ENCODE measurements at regions not wholly inside any gene's neighbourhood (a gene's known extent, or its start where the extent isn't known, plus 50 kb on each side); places are given as distances from the start of the nearest gene placed in this dataset.

- no peak for ATAC-seq
- CTCF ChIA-PET: no interaction called here
- intact Hi-C loops (cut with DNase I, micrococcal nuclease): loop anchor here in 1 of 2 experiments (10.0 kb wide), 2 partner anchors 76 to 716 kb away; no protein-coding TSS in a partner anchor
- POLR2A ChIA-PET: no interaction called here
- Mint-ChIP-seq H3K27ac (no peak overlapping the region), H3K27me3 (no peaks in the 10 kb centered on the region), H3K4me3 (no peak overlapping the region), H3K36me3 (ENCODE audit: low read depth) (no peaks in the 10 kb centered on the region), H3K4me1 (peaks cover 2% of the 10 kb centered on the region), H3K9me3 (ENCODE audit: low read depth) (peaks cover 2% of the 10 kb centered on the region)
- no peak for DNase-seq
Observed at GRCh38 chr18:28768791-28769768, 592.1 kb upstream of the CDH2 start.

GRCh38 chr18:28767727-28768211, 590.8 kb upstream of the CDH2 start:
- intact Hi-C loops (cut with DNase I, micrococcal nuclease): loop anchor here in 1 of 2 experiments (10.0 kb wide), 2 partner anchors 77 to 717 kb away; no protein-coding TSS in a partner anchor
- POLR2A ChIA-PET: no interaction called here
- Mint-ChIP-seq H3K4me1 (peaks cover 2% of the 10 kb centered on the region), H3K9me3 (ENCODE audit: low read depth) (peaks cover 2% of the 10 kb centered on the region), H3K27me3 (no peaks in the 10 kb centered on the region), H3K27ac (no peak overlapping the region), H3K4me3 (no peak overlapping the region), H3K36me3 (ENCODE audit: low read depth) (no peaks in the 10 kb centered on the region)
- CTCF ChIA-PET: no interaction called here
- DNase-seq (no peak), ATAC-seq (no peak)

DNA sequence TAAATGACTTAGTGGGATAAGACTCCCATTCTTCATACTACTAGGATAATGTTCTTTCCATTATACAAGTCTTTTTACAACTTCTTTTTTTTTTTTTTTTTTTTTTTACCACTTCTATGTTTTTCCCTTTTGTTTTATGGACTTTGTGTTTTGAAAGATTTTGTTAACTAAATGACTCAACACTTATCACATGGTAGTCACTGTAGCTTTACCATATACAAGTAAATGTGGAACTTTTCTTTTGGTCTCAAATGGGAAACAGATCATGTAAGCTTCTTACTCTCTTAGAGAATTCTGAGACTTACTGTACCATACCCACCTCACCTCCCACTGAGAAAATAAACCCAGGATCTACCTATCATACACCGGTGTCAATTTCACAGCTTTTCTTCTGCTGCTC, 590.3 kb upstream of the CDH2 start:
- peaks cover 2% of the 10 kb centered on the region for H3K4me1 Mint-ChIP-seq
- H3K27ac Mint-ChIP-seq: no peak overlapping the region
- H3K9me3 Mint-ChIP-seq (ENCODE audit: low read depth): peaks cover 2% of the 10 kb centered on the region
- H3K36me3 Mint-ChIP-seq (ENCODE audit: low read depth): no peaks in the 10 kb centered on the region
- ATAC-seq (no peak), DNase-seq (no peak)
- CTCF ChIA-PET: no interaction called here
- no peak overlapping the region for H3K4me3 Mint-ChIP-seq
- H3K27me3 Mint-ChIP-seq: no peaks in the 10 kb centered on the region
- intact Hi-C loops (cut with DNase I, micrococcal nuclease): loop anchor here in 1 of 2 experiments (10.0 kb wide), 2 partner anchors 78 to 718 kb away; no protein-coding TSS in a partner anchor
- POLR2A ChIA-PET: no interaction called here

GRCh38 chr18:28766721-28767120, 589.8 kb upstream of the CDH2 start:
- H3K4me3 Mint-ChIP-seq: no peak overlapping the region
- DNase-seq (no peak), ATAC-seq (no peak)
- POLR2A ChIA-PET: no interaction called here
- no peak overlapping the region for H3K27ac Mint-ChIP-seq
- peaks cover 2% of the 10 kb centered on the region for H3K9me3 Mint-ChIP-seq (ENCODE audit: low read depth)
- intact Hi-C loops (cut with DNase I, micrococcal nuclease): loop anchor here in 1 of 2 experiments (10.0 kb wide), 2 partner anchors 78 to 718 kb away; no protein-coding TSS in a partner anchor
- CTCF ChIA-PET: no interaction called here
- H3K4me1 Mint-ChIP-seq: peaks cover 2% of the 10 kb centered on the region
- no peaks in the 10 kb centered on the region for H3K36me3 Mint-ChIP-seq (ENCODE audit: low read depth)
- no peaks in the 10 kb centered on the region for H3K27me3 Mint-ChIP-seq

DNA sequence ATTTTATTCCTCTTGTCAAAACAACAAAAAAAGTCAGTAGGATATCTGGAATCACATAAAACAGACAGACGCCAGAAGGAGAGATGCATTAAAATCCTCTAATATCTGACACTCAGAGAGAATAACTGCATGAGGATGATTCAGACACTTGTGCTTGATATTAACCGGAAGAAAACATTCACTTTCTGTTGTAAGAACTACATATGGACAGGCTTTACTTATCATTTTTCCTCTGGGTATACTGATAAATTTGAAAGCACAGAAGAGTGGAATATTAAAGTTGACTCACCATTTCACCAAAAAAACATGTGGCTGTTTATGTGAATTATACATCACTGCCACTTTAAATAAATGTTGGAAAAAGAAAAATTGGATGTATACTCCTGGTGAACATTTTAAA, 589.1 kb upstream of the CDH2 start:
- no peak overlapping the region for H3K4me3 Mint-ChIP-seq
- H3K4me1 Mint-ChIP-seq: no peaks in the 10 kb centered on the region
- no peak overlapping the region for H3K27ac Mint-ChIP-seq
- H3K9me3 Mint-ChIP-seq (ENCODE audit: low read depth): peaks cover 2% of the 10 kb centered on the region
- ChIA-PET CTCF (no interaction called here), POLR2A (no interaction called here)
- intact Hi-C loops (cut with DNase I, micrococcal nuclease): loop anchor here in 1 of 2 experiments (10.0 kb wide), 2 partner anchors 79 to 719 kb away; no protein-coding TSS in a partner anchor
- no peaks in the 10 kb centered on the region for H3K36me3 Mint-ChIP-seq (ENCODE audit: low read depth)
- DNase-seq (no peak), ATAC-seq (no peak)
- H3K27me3 Mint-ChIP-seq: no peaks in the 10 kb centered on the region

DNA sequence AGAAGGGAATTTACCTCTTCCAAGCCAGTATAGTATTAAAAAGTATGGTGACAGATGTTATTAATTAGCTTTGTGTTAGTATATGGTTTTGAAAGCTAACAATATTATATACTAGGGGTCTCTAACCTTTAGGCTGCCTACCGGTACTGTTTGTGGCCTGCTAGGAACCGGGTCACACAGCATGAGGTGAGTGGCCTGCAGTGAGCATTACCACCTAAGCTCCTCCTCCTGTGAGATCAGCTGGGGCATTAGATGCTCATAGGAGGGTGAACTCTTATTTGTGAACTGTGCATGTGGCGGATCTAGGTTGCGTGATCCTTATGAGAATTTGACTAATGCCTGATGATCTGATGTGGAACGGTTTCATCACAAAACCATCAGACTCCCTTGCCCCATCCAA, 583.4 kb upstream of the CDH2 start:
- Mint-ChIP-seq H3K4me1 (no peaks in the 10 kb centered on the region), H3K36me3 (ENCODE audit: low read depth) (no peaks in the 10 kb centered on the region), H3K27ac (no peak overlapping the region), H3K4me3 (no peak overlapping the region), H3K9me3 (ENCODE audit: low read depth) (no peaks in the 10 kb centered on the region), H3K27me3 (no peaks in the 10 kb centered on the region)
- no peak for ATAC-seq
- intact Hi-C loops (cut with DNase I, micrococcal nuclease): loop anchor here in 1 of 2 experiments (10.0 kb wide), 2 partner anchors 85 to 725 kb away; no protein-coding TSS in a partner anchor
- ChIA-PET CTCF (interaction anchor here (0.6 kb wide), 1 partner anchor 1105 kb away, joined by 3 read pairs; no protein-coding TSS in a partner anchor), POLR2A (no interaction called here)
- no peak for DNase-seq

GRCh38 chr18:28757466-28758008, 580.6 kb upstream of the CDH2 start:
- ChIA-PET CTCF (interaction anchor here (1.3 kb wide), 1 partner anchor 29 kb away, joined by 3 read pairs; no protein-coding TSS in a partner anchor), POLR2A (no interaction called here)
- Mint-ChIP-seq H3K9me3 (ENCODE audit: low read depth) (peaks cover 7% of the 10 kb centered on the region), H3K4me1 (no peaks in the 10 kb centered on the region), H3K27me3 (no peaks in the 10 kb centered on the region), H3K4me3 (no peak overlapping the region), H3K36me3 (ENCODE audit: low read depth) (no peaks in the 10 kb centered on the region), H3K27ac (no peak overlapping the region)
- no peak for DNase-seq
- intact Hi-C loops (cut with DNase I, micrococcal nuclease): loop anchor here in 1 of 2 experiments (5.0 kb wide), 1 partner anchor 50 kb away; no protein-coding TSS in a partner anchor
- no peak for ATAC-seq

DNA sequence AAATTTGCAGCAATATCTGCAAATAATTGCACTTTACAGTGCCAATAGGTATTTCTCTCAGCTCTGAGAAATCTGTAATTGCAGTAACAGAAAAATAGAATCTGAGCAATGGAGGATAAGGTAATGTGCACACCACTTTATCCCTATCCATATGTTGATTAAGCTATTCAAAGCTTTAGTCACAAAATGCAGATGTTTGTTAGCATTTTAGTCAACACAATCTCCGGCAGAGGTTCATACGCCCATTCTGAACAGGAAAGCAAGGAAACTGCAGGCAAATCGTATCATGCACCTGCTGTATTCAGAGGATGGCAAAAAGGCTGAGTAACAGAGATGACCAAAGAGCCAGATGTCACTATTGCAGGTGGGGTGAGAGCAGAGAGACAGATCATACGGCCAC, 566.2 kb upstream of the CDH2 start:
- no peak for DNase-seq
- no peak overlapping the region for H3K27ac Mint-ChIP-seq
- H3K9me3 Mint-ChIP-seq (ENCODE audit: low read depth): peaks cover 5% of the 10 kb centered on the region
- intact Hi-C loops (cut with DNase I, micrococcal nuclease): no loop called here
- ChIA-PET CTCF (no interaction called here), POLR2A (no interaction called here)
- no peaks in the 10 kb centered on the region for H3K36me3 Mint-ChIP-seq (ENCODE audit: low read depth)
- H3K4me1 Mint-ChIP-seq: no peaks in the 10 kb centered on the region
- no peaks in the 10 kb centered on the region for H3K27me3 Mint-ChIP-seq
- no peak overlapping the region for H3K4me3 Mint-ChIP-seq
- no peak for ATAC-seq

DNA sequence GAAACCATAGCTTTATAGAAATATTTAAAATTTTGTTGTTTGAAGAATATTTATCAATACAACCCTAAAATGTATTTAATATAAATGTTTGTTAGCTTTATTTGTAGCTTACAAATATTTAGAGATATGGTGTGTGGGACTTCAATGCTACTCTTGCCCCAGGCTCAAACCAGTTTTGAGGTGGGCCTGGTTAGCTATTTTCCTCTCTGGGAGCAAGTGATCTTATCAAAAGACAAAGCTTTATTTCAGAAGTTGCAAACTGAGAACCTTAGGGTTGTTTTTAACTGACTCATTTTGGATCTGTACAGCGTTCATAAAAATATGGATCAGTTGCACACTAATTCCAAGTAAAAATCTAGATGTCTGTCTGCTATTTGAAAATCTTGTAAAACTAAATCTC, 563.6 kb upstream of the CDH2 start:
- no peaks in the 10 kb centered on the region for H3K27me3 Mint-ChIP-seq
- H3K9me3 Mint-ChIP-seq (ENCODE audit: low read depth): peaks cover 5% of the 10 kb centered on the region
- no peaks in the 10 kb centered on the region for H3K4me1 Mint-ChIP-seq
- no peak overlapping the region for H3K27ac Mint-ChIP-seq
- ChIA-PET POLR2A (no interaction called here), CTCF (no interaction called here)
- no peak for ATAC-seq
- intact Hi-C loops (cut with DNase I, micrococcal nuclease): no loop called here
- H3K4me3 Mint-ChIP-seq: no peak overlapping the region
- no peaks in the 10 kb centered on the region for H3K36me3 Mint-ChIP-seq (ENCODE audit: low read depth)
- DNase-seq: no peak

DNA sequence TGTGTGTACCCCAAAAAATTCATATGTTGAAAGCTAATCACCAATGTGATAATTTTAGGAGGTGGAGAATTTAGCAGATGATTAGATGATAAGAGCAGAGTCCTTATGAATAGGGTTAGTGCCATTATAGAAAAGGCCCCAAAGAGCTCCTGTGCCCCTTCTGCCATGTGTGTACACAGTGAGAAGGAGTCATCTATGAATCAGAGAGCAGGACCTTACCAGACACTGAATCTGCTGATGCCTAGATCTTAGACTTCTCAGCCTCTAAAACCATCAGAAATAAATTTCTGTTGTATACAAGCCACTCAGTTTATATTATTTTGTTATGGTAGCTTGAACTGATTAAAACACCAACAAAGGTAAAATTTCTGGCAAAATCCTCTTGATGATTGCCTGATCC, 560.0 kb upstream of the CDH2 start:
- Mint-ChIP-seq H3K36me3 (ENCODE audit: low read depth) (no peaks in the 10 kb centered on the region), H3K4me1 (no peaks in the 10 kb centered on the region), H3K27me3 (no peaks in the 10 kb centered on the region), H3K4me3 (no peak overlapping the region), H3K9me3 (ENCODE audit: low read depth) (peaks cover 5% of the 10 kb centered on the region), H3K27ac (no peak overlapping the region)
- CTCF ChIA-PET: no interaction called here
- DNase-seq: no peak
- no peak for ATAC-seq
- POLR2A ChIA-PET: no interaction called here
- intact Hi-C loops (cut with DNase I, micrococcal nuclease): no loop called here

GRCh38 chr18:28736223-28736622, 559.3 kb upstream of the CDH2 start:
- ATAC-seq: no peak
- no peak overlapping the region for H3K4me3 Mint-ChIP-seq
- DNase-seq: no peak
- intact Hi-C loops (cut with DNase I, micrococcal nuclease): no loop called here
- H3K9me3 Mint-ChIP-seq (ENCODE audit: low read depth): peaks cover 3% of the 10 kb centered on the region
- H3K36me3 Mint-ChIP-seq (ENCODE audit: low read depth): no peaks in the 10 kb centered on the region
- H3K4me1 Mint-ChIP-seq: no peaks in the 10 kb centered on the region
- no peaks in the 10 kb centered on the region for H3K27me3 Mint-ChIP-seq
- ChIA-PET POLR2A (no interaction called here), CTCF (no interaction called here)
- H3K27ac Mint-ChIP-seq: no peak overlapping the region

GRCh38 chr18:28735731-28736130, 558.8 kb upstream of the CDH2 start:
- ChIA-PET POLR2A (no interaction called here), CTCF (no interaction called here)
- no peaks in the 10 kb centered on the region for H3K27me3 Mint-ChIP-seq
- H3K9me3 Mint-ChIP-seq (ENCODE audit: low read depth): peaks cover 2% of the 10 kb centered on the region
- ATAC-seq (no peak), DNase-seq (no peak)
- H3K4me3 Mint-ChIP-seq: no peak overlapping the region
- intact Hi-C loops (cut with DNase I, micrococcal nuclease): no loop called here
- H3K27ac Mint-ChIP-seq: no peak overlapping the region
- H3K36me3 Mint-ChIP-seq (ENCODE audit: low read depth): no peaks in the 10 kb centered on the region
- no peaks in the 10 kb centered on the region for H3K4me1 Mint-ChIP-seq
